ENCODE measurements at regions not wholly inside any gene's neighbourhood (a gene's known extent, or its start where the extent isn't known, plus 50 kb on each side); places are given as distances from the start of the nearest gene placed in this dataset.

DNA sequence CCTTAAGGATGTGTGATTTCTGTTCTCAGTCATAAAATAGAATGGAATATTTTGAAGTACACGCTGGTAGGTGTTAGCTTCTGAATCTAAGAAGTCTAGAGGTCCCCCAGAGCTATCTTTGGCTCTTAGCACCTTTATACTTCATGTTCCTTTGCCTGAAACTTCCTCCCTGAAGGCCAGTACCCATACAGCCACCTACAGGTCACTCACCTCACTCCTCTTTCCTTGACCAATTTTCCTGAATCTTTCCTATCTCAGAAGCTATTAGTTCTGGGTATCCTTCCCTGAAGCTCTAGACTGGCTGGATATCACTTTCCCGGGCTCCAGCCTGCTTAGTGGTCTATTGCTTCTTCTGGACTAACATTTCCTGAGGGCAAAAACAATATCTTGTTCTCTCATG, 93.4 kb upstream of the EDNRB start:
- no peak for DNase-seq (ENCODE audit: low read depth in 2 of 2)

DNA sequence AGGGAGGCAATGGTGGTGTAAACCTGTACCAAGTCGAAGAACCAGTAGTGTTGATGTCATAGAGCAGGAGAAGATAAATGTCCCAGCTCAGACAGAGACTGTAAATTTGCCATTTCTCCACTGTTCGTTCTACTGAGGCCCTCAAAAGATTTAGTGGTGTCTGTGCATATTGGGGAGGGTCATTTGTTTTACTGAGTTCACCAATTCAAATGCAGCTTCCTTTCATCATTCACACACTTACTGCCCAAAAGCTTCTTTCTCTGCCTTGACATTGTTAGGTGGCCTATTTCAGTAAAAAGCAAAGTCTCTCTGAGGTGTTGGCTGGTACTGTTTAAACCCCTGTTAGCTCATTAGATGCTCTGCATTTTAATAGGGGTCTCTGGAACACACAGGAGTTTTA, 86.2 kb upstream of the EDNRB start:
- no peak for DNase-seq (ENCODE audit: low read depth in 2 of 2)

DNA sequence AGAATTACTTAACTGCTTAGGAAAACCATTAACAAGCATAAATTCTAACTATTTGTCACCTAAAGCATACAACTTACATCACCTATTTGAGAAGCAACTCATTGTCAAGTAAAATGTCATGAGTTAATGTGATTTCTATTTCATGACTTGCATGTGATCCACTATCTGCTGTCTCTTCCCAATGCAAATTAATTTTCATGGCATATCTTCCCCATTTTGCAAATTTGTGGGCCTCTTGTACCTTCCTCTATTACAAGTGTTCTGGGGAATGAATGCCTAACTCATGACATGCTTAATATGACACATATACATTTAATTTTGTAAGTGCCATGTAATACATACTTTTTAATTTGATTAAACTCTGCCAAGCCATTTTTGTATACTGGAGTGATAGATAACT, 81.1 kb upstream of the EDNRB start:
- DNase-seq (ENCODE audit: low read depth in 2 of 2), result no peak

DNA sequence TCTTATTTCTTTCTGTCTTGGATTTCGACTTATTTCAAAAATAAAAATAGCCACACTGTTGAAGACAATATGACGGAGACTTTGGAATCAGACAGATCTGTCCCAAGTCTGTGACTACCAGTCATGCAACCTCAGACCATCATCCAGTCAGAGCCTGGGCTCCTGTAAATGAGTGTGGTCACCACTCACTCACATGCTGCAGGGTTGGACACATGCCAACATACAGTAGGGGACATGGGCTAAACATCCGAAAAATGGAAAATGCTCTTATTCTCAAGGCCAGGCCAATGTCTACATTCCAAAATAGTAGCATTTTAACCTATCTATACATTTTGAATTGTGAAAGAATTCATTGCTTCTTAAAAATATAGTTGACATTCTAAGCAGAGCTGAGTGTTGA, 75.5 kb upstream of the EDNRB start:
- DNase-seq (ENCODE audit: low read depth in 2 of 2), result no peak

DNA sequence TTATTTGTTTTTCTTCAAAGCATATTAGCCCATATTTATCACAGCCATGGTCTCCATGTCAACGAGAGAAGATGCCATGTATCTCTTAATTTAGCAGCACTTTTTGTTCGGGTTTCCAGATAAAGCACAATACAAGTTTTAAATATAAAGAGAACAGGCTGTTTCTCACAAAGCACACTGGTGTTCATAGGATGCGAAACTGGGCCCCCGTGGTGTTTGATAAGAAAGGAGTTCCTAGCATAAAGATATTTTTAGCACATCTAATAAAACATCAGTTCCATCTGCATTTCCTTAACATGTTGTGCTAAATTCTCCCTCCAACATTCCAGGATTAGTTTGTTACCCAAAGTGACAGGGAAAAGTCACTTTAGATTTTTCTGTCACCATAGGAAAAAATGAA, 72.4 kb upstream of the EDNRB start:
- no peak for DNase-seq (ENCODE audit: low read depth in 2 of 2)

DNA sequence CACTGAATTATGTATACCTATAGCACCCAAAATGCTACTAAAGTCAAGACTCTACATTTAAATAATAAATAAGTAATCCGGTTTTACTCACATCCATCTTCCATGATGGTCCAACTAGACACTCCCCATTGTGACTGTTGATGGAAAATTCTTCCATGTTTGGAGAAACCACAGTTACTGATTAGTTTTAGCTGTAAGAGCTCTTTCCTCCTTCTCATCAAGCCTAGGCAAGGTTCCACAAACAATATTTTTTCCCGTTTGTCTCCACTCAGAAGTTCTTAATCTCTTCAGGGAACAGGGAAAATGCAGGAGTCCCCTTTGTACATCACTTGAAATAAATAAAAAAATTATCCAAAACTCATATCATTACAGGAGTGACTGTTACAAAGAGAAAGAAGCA, 70.7 kb upstream of the EDNRB start:
- no peak for DNase-seq (ENCODE audit: low read depth in 2 of 2)

DNA sequence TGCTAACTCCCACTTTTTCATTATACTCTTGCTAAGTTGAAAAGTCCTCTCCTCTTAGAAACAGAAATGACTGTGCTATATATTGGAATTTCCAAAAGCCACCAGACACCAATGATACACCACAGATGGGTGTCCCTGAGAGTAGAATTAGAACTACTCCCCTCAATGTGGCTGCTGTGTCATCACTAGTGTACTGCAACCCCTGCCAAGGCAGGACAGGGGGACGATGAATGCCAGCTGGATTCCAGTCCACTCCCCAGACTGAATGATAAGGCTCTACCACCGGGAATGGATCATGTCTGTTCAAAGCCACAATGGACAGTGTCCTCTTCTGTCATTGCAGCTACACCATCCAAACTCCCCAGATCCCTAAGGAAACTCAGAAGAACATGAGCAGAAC, 69.7 kb upstream of the EDNRB start:
- no peak for DNase-seq (ENCODE audit: low read depth in 2 of 2)

DNA sequence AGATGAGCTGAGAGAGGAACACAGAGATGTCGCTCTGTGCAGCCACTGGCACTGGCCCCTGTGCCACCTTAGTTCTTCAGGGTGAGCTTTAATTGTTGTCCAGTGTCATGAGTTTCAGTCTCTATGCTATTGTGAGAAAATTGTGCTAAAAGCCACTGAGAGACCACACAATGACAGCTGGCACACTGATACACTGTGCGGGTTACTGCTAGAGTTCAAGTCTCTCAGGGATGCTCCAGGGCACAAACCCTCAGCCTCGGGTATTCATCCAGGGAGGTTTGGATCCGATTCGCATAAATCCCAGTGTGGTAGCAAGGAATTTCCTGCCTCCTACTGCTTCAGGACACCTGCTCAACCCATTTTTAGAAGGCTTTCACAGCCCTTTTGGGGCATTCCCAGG, 68.1 kb upstream of the EDNRB start:
- no peak for DNase-seq (ENCODE audit: low read depth in 2 of 2)

DNA sequence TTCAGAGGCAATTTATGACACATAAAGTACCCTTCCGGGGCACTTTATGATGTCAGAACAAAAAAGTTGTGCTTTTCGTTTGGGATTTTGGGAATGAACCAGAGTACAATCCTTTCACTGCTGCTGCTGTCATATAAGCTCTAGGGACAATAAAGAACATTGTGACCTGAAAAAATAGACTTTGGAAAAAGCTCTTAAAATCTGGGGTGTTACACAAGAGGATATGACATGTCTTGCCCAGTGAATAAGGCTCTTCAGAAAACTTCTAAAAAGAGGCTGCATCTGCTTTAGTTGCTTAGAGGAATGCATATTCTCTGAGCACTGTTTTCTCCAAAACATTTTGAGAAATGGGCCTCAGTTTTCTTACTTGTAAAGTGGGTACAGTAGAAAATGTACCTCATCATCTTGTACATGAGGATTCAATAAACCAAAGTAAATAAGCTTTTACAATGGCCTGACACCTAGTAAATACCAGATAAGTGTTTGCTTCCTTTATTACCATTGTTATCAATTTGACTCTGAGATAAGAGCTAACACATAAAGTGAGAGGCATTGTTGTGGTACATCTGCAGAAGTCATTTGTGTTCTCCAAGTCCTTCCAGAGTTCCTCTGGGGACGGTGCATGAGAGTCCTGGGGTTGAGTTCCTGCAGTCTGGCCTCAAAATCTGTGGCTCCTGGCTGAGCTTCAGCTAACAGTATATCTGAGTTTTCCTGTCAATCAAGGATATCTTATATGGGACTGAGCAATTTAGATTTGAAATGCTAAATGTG, 67.4 kb upstream of the EDNRB start:
- no peak for DNase-seq (ENCODE audit: low read depth in 2 of 2)

DNA sequence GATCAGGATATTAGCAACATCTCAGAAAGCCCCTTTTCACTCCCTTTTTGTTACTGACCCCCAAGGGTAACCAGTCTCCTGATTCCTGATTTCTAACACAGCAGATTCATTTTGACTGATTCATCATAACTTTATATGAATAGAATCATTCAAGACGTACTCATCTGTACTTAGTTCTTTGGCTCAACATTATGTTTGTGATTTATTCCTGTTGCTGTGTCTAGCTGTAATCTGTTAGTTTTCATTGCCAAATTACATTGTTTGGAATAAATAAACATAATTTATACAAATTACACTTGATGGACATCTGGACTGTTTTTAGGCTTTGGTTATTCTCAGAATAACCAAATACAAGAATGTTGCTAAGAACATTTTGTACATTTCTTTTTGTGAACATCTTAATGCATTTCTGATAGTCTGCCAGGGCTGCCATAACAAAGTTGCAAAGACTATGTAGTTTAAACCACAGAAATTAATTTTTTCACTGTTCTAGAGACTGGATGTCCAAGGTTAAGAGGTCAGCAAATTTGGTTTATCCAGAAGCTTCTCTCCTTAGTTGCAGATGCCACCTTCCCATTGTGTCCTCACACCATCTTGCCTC, 62.8 kb upstream of the EDNRB start:
- no peak for DNase-seq (ENCODE audit: low read depth in 2 of 2)

DNA sequence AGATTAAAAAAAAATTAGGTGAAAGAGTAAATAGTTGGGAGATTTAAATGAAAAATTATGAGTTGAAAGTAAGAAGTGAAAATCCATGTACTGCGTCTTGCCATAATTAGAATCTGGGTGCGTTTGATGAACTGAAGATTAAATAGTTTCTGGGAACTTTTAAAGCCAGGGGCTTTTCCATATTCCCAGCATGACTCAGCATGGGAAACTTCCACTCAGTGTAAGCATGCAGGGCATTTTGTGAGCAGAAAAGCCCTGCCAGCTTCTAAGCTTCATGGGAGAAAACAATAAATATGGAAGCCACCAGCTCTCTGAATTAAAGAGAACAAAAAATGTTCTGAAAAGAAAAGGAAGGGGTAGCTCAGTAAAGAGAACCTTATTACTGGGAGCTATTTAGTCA, 62.0 kb upstream of the EDNRB start:
- DNase-seq (ENCODE audit: low read depth in 2 of 2), result no peak

DNA sequence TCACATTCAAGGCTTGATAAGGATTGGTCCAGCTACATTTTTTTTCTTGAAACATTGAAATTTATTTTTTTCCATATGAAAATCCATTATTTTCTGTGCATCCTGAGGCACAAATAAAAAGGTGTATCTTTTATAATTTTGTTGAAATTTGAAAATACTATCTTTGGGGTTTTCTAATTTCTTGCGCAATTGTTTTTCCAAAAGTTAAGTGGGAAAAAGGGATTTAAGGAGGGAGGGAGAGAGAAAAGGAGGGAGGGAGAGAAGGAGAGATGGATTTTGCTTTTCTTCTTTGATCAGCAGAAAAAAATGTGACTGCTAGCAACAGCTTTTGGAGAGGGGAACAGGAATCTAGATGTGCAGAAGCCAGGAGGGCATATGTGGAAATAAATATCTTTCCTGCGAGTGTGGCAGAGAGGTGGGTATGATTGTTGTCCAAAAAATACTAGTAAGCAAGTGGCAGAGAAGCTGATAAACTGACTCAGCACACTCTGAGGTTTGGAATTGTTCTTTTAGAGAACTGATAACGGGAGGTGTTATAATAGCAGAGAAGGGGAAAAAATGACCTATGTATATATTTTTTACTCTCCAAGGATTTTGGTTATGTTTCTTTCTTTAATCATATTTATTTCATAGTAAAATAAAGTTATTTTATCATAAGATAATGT, 61.2 kb upstream of the EDNRB start:
- DNase-seq (ENCODE audit: low read depth in 2 of 2), result no peak

DNA sequence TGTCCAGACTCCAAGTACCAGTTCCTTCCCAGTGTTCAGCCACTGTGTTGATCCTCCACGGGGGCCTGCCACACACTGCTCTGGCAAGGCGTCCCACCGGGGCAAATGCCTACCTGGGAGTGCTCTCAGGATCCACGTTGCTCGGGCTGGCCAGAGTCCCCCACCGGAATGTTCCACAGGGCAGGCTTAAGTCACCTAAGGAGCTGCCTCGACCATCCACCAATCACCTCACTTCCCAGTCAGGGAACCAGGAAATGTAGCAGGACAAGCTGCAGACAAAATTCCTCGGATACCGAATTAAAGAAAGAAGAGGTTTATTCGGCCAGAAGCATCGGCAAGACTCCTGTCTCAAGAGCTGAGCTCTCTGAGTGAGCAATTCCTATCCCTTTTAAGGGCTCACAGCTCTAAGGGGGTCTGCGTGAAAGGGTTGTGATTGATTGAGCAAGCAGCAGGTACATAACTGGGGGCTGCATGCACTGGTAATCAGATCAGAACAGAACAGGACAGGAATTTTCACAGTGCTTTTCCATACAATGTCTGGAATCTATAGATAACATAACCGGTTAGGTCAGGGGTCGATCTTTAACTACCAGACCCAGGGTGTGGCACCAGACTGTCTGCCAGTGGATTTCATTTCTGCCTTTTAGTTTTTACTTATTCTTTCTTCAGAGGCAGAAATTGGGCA, 56.9 kb upstream of the EDNRB start:
- DNase-seq (ENCODE audit: low read depth in 2 of 2), result no peak

DNA sequence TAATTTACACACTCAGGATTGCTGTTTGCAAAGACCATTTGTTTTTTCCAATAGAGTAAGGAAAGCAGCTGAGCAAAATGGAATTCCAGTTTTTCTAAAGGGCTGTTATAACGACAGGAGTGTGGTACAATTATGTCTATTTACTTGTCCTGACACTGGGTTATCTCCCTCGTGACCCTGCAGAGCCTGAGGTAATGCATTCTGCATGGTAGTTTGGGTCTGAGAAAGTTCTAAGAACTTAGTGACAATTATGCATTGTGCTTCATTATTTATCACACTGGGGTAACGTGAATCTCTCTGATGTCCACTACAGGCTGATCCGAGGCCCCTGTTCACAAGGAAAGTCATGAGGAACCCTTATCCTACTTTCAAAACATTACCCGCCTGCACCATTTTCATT, 50.7 kb upstream of the EDNRB start:
- DNase-seq (ENCODE audit: low read depth in 2 of 2), result no peak
